GM23248 (cell line): ENCODE measurements at regions not wholly inside any gene's neighbourhood (a gene's known extent, or its start where the extent isn't known, plus 50 kb on each side); places are given as distances from the start of the nearest gene placed in this dataset.

Experiments used
- EZH2 ChIP-seq: fragments of 200-600 bp; sonication (generic); IDR thresholded peaks from 2 replicates; pipeline ENCODE4 v1.6.1; 2018; ENCODE audit warnings: antibody characterized with exemption, mild to moderate bottlenecking; ENCODE audit not compliant: insufficient read depth, poor library complexity, severe bottlenecking
- EZH2phosphoT487 ChIP-seq: fragments of 200-600 bp; sonication (generic); IDR thresholded peaks from 2 replicates; pipeline ENCODE4 v1.6.1; 2018; ENCODE audit warnings: antibody characterized with exemption, moderate library complexity, mild to moderate bottlenecking, low read depth; ENCODE audit not compliant: insufficient read depth

DNA sequence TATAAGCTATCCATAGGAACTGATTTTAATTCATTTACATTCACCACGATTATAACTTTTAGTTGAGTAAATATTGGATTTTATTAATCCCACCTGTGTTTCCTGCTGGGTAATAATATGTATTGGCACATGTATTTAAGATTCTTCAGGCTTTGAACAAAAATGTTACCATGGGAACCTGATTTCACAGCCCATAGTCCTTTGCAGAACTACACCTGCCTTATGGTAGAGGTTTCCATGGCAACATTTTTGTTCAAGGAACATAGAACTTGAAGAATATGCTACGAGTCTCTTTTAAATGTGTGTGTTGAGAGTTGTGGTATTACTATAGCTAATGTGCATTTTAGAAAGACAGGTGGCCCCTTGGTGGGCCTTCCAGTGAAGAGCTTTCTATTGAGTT, 317.4 kb downstream of the SAMD5 start:
- no peak for TF ChIP-seq EZH2
- no peak for TF ChIP-seq EZH2phosphoT487
